T47D (cell line): ENCODE measurements at regions not wholly inside any gene's neighbourhood (a gene's known extent, or its start where the extent isn't known, plus 50 kb on each side); places are given as distances from the start of the nearest gene placed in this dataset.
"Not testable (repeated sequence)": the region's sequence is repeated elsewhere in the genome, so short reads cannot be mapped to it uniquely, and the experiment has no call there.

ENCODE experiments used
- DNase-seq, 2 experiments: peaks; one replicate each; pipeline versions ENCODE4 v3.0.0 to v3.0.0-alpha.2; 2011 to 2012; ENCODE audit warnings: low read depth in 1 of 2, low spot score in 1 of 2
- JUND ChIP-seq: IDR thresholded peaks from 2 replicates; pipeline ENCODE4 v1.6.1; 2012; ENCODE audit warnings: low read depth
- in situ Hi-C: cut with HindIII; loops from 2 replicates; pipeline ENCODE4 v1.10.0; 2016; ENCODE audit warnings: low sequenced_read_pairs, low pct_unique_long_range_greater_than_20kb

GRCh38 chr19:31068268-31068667, 281.0 kb downstream of the TSHZ3 start:
- no peak for TF ChIP-seq JUND
- in situ Hi-C loops, result no loop called here
- DNase-seq, result no peak

DNA sequence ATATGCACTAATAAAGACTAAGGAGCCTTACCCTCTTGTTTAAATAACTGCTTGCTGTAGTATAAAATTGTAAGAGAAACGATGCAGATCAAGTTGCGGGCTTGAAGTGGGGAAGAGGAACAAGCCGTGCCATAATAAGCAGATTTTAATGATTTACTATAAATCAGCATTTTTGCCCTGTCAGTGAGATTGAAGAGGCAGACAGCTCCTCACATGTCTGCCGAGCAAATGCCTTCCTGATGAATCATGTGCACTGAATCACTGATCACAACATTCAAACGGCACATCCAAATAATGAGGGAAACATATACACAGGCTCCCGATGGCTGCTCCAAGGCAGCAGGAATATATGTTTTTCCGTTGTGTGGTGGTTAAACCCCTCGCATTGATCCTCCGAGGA, 282.9 kb downstream of the TSHZ3 start:
- in situ Hi-C loops, result no loop called here
- no peak for TF ChIP-seq JUND
- DNase-seq, result no peak

- in situ Hi-C loops, result no loop called here
- TF ChIP-seq JUND, result no peak
- no peak for DNase-seq
These were observed 284.7 kb downstream of the TSHZ3 start for GRCh38 chr19:31064491-31064890.

GRCh38 chr19:31058676-31059340, 290.4 kb downstream of the TSHZ3 start:
- no peak for TF ChIP-seq JUND
- no peak for DNase-seq
- in situ Hi-C loops, result no loop called here

DNA sequence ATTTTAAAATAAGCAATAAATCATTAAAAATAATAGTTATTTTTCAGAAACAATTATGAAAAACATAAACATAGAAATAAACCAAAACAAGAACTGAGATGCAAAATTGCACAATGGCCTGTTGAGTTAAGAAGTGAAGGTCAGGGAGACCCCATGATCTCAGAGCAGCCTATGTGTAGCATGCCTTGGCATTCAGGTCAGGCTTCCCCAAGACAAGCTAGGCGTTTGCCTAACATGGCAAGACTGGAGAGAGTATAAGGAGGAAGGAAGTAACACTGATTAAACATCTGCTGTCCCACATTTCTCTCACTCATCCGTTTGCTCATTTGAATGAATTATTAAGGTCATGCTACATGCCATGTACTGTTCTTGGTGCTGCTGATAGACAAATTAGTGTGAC, 291.8 kb downstream of the TSHZ3 start:
- no peak for TF ChIP-seq JUND
- no peak for DNase-seq
- in situ Hi-C loops, result no loop called here

DNA sequence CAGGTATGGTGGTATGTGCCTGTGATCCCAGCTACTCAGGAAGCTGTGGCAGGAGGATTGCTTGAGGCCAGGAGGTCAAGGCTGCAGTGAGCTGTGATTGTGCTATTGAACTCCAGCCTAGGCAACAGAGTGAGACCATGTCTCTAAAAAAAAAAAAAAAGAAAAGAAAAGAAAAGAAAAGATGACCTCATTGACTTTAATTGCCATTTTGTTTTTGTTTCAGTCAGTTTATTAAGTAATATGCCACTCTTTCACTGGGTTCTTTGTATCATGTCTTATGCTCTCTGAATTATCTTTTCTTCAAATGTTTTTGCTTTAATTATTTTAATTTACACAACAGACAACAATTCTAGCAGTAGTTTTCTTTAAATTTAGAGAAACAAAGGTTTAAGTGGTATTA, 293.8 kb downstream of the TSHZ3 start:
- DNase-seq, result no peak
- in situ Hi-C loops, result no loop called here
- TF ChIP-seq JUND, result no peak

DNA sequence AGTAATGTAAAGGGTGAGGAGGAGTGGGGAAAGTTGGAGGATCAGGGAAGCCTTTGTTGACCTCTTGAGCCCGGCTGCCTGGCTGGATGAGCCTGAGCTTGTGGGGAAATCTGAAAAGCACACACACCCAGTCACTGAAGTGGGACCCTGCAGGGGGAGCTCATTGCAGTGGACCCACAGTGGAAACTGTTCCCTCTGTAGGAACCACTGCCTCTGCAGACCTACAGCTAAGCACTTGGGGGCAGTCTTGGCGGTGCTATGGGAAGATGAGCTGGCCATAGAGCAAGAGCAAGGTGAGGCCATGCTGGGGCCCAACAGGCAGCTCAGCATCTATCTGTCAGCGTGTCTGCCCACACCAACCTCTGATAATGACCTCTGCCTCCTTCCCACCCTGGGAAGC, 294.8 kb downstream of the TSHZ3 start:
- DNase-seq, result peak in 1 of 2 experiments; percentile 5
- in situ Hi-C loops, result no loop called here
- TF ChIP-seq JUND, result no peak

- in situ Hi-C loops, result no loop called here
- no peak for TF ChIP-seq JUND
- no peak for DNase-seq
These were observed 299.8 kb downstream of the TSHZ3 start for GRCh38 chr19:31049431-31049830.

DNA sequence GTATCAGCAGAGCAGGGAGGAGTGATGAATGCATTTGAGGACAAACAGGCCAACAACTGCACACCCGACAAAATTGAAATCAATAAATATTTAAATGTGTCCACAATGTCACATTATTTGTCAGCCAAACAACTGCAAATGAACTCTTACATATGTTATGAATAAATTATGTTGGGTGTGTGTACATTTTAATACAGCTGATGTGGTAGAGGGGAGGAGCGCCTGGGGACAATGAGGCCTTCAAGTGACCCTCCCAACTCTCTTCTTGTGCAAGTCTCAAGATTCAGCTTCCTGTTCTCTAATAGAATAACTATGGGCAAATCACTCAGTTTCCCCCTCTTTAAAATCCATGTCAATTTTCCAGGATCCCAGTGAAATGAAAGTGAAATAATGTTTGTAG, 303.2 kb downstream of the TSHZ3 start:
- in situ Hi-C loops, result no loop called here
- no peak for TF ChIP-seq JUND
- no peak for DNase-seq

GRCh38 chr19:31041461-31041860, 307.8 kb downstream of the TSHZ3 start:
- no peak for DNase-seq
- in situ Hi-C loops, result no loop called here
- no peak for TF ChIP-seq JUND

DNA sequence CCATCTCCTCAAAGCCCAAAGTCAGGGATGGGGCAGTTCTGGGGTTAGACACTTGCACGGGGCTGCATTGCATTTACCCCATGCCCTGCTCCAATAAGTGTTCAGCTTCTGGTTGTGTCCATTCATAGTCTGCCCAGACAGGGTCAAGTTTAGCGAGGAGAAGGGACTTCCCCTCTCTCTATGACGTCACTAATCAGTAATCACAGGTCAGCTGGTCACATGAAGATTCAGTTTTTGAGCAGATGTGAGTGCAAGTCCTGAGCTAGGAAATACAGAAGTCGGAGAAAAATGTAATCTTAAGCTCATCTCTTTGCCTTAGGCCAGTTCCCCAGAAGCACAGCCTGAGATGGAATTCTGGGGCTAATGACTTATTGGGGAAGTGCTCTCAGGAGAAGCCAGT, 310.1 kb downstream of the TSHZ3 start:
- DNase-seq, result no peak
- TF ChIP-seq JUND, result no peak
- in situ Hi-C loops, result no loop called here

DNA sequence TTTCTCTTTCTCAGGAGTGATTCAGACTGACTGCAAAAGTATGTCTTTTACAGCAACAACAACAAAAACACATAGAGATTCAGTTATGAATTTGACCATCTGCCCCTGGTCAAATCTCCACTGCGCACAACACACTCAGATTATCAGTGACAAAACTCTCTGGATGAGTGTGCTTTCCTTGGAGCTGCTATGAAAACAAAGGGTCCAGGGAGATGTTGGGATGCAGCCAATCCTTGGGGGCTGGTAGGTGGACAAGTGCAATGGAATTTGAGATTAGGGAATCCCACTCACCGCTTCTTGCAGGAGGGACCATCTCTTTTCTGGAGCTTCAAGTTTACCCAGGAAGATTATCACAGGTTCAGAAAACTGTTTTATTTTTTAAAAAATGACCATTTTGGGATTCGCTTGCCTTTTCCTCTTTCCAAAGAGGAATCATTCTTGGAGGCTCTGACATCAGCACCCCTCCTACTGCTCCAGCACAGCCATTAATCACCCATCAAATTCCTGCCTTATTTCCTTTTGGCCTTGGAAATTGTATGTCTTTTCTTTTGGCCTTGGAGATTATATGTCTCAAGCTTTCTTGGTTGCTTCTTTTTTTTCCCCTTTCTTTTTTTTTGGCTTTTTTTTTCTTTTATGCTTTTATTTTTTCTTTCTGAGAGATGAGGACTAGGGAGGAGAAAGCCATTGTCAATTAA, 311.8 kb downstream of the TSHZ3 start:
- no peak for TF ChIP-seq JUND
- in situ Hi-C loops, result no loop called here
- DNase-seq, result no peak

DNA sequence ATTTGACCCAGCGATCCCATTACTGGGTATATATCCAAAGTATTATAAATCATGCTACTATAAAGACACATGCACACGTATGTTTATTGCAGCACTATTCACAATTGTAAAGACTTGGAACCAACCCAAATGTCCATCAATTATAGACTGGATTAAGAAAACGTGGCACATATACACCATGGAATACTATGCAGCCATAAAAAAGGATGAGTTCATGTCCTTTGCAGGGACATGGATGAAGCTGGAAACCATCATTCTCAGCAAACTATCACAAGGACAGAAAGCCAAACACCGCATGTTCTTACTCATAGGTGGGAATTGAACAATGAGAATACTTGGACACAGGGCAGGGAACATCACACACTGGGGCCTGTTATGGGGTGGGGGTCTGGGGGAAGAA, 317.8 kb downstream of the TSHZ3 start:
- DNase-seq, in situ Hi-C loops: not testable (repeated sequence)

- DNase-seq, result no peak
- no peak for TF ChIP-seq JUND
- in situ Hi-C loops, result no loop called here
These were observed 326.2 kb downstream of the TSHZ3 start for GRCh38 chr19:31023038-31023437.
